GM10248 (cell line): ENCODE measurements at regions not wholly inside any gene's neighbourhood (a gene's known extent, or its start where the extent isn't known, plus 50 kb on each side); places are given as distances from the start of the nearest gene placed in this dataset.

Experiments used
- CTCF ChIA-PET: fragments of 300-600 bp; sonication (Branson Sonifier 250); formaldehyde crosslinking; extraction: SDS; loops from one replicate; lab custom pipeline; 2021; ENCODE audit warnings: antibody characterized with exemption; lab: Yijun Ruan, JAX
- POLR2A ChIA-PET: fragments of 350-650 bp; sonication (Branson Sonifier 250); formaldehyde crosslinking; extraction: SDS; loops from one replicate; lab custom pipeline; 2020; ENCODE audit warnings: antibody characterized with exemption; lab: Yijun Ruan, JAX
- DNase-seq: peaks from one replicate; pipeline ENCODE4 v3.0.0; 2012; ENCODE audit errors: extremely low spot score
- TF ChIP-seq, protein P1 (sequence below): IDR thresholded peaks from 2 replicates; pipeline ENCODE4 v1.5.1; 2012; ENCODE audit warnings: mild to moderate bottlenecking, low read depth; ENCODE audit errors: extremely low read depth, missing control alignments, control extremely low read depth

- TF ChIP-seq, protein P1, sequence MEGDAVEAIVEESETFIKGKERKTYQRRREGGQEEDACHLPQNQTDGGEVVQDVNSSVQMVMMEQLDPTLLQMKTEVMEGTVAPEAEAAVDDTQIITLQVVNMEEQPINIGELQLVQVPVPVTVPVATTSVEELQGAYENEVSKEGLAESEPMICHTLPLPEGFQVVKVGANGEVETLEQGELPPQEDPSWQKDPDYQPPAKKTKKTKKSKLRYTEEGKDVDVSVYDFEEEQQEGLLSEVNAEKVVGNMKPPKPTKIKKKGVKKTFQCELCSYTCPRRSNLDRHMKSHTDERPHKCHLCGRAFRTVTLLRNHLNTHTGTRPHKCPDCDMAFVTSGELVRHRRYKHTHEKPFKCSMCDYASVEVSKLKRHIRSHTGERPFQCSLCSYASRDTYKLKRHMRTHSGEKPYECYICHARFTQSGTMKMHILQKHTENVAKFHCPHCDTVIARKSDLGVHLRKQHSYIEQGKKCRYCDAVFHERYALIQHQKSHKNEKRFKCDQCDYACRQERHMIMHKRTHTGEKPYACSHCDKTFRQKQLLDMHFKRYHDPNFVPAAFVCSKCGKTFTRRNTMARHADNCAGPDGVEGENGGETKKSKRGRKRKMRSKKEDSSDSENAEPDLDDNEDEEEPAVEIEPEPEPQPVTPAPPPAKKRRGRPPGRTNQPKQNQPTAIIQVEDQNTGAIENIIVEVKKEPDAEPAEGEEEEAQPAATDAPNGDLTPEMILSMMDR = no peak
- DNase-seq = no peak
- CTCF ChIA-PET = interaction anchor here (1.2 kb wide), 1 partner anchor 20 kb away, joined by 3 read pairs; no protein-coding TSS in a partner anchor
- POLR2A ChIA-PET = no interaction called here
These were observed 170.3 kb upstream of the DUSP10 start for GRCh38 chr1:221912230-221912629.

DNA sequence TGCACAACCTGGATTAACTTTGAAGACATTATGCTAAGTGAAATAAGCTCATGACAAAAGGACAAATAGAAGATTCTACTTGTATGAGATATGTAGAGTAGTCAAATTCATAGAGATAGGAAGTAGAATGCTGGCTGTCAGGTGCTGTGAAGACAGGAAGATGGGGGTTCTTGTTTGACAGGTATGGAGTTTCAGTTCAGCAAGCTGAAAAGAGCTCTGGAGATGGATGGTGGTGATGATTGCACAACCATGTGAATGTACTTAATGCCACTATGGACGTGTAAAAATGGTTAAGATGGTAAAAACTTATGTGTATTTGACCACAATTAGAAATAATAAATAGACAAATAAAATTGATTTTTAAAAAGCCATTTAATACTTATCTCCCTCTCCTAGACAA lies 169.8 kb upstream of the DUSP10 start:
- TF ChIP-seq, protein P1 = no peak
- no peak for DNase-seq
- POLR2A ChIA-PET = no interaction called here
- CTCF ChIA-PET = interaction anchor here (1.2 kb wide), 1 partner anchor 20 kb away, joined by 3 read pairs; no protein-coding TSS in a partner anchor

GRCh38 chr1:221910222-221910621 lies 168.3 kb upstream of the DUSP10 start:
- ChIA-PET CTCF (no interaction called here), POLR2A (no interaction called here)
- no peak for DNase-seq
- TF ChIP-seq, protein P1 = no peak

DNA sequence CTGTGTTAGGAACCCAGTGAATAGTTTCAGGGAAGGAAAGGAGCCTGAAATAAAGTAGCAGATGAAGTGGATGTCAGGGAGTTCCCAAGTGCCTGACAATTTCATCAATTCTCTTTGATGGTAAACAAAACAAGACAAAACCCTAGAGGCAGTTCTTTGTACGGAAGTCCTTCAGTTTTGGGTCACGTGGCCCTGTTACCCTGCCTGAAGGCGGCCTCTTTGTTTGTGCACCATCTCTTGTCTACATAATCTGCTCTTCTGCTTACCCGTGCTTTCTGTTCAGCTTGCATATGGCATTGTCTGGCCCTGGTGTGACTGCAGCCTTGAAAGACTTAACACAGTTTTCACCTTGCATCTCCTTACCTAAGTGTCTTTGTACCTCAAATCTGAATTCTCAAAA lies 166.7 kb upstream of the DUSP10 start:
- DNase-seq = no peak
- ChIA-PET POLR2A (no interaction called here), CTCF (interaction anchor here (1.3 kb wide), 1 partner anchor 547 kb away, joined by 4 read pairs; no protein-coding TSS in a partner anchor)
- TF ChIP-seq, protein P1 = no peak

- TF ChIP-seq, protein P1 = no peak
- CTCF ChIA-PET = interaction anchor here (0.9 to 1.3 kb wide), 5 partner anchors 11 to 548 kb away, joined by 3 to 4 read pairs (median 3); no protein-coding TSS in a partner anchor
- DNase-seq = no peak
- POLR2A ChIA-PET = interaction anchor here (0.7 kb wide), 1 partner anchor 164 kb away, joined by 3 read pairs; no protein-coding TSS in a partner anchor
These were observed 165.5 kb upstream of the DUSP10 start for GRCh38 chr1:221907166-221907932.

- TF ChIP-seq, protein P1 = no peak
- POLR2A ChIA-PET = no interaction called here
- DNase-seq = no peak
- CTCF ChIA-PET = interaction anchor here (1.0 kb wide), 1 partner anchor 8 kb away, joined by 4 read pairs; no protein-coding TSS in a partner anchor
These were observed 163.9 kb upstream of the DUSP10 start for GRCh38 chr1:221905802-221906201.
